Esophagus squamous epithelium (tissue), 5 donors: ENCODE measurements at regions not wholly inside any gene's neighbourhood (a gene's known extent, or its start where the extent isn't known, plus 50 kb on each side); places are given as distances from the start of the nearest gene placed in this dataset.

Experiments used
- DNase-seq: peaks from one replicate; lab custom pipeline; 2025; lab: John Stamatoyannopoulos, UW
- H3K27ac ChIP-seq, 4 donors: fragments of 200-600 bp; sonication (generic); one replicate each; pipeline ENCODE4 v1.5.1; 2016 to 2019; ENCODE audit warnings: mild to moderate bottlenecking in 1 of 4
- H3K27me3 ChIP-seq, 4 donors: fragments of 200-600 bp; sonication (generic); 1 replicate in 3 of 4; 2 replicates in 1 of 4; pipeline versions ENCODE4 v1.5.1 to v1.6.0; 2017 to 2021; ENCODE audit warnings: antibody characterized with exemption in 1 of 4
- H3K36me3 ChIP-seq, 3 donors: fragments of 200-600 bp; sonication (generic); one replicate each; pipeline ENCODE4 v1.5.1; 2016 to 2019
- H3K4me1 ChIP-seq, 3 donors: fragments of 200-600 bp; sonication (generic); one replicate each; pipeline ENCODE4 v1.5.1; 2017 to 2019
- H3K4me3 ChIP-seq, 4 donors: fragments of 200-600 bp; sonication (generic); 1 replicate in 3 of 4; 2 replicates in 1 of 4; pipeline ENCODE4 v1.5.1; 2016 to 2019; ENCODE audit warnings: mild to moderate bottlenecking in 2 of 4, moderate library complexity in 1 of 4
- H3K9me3 ChIP-seq, 3 donors: fragments of 200-600 bp; sonication (generic); one replicate each; pipeline ENCODE4 v1.5.1; 2016 to 2019
- POLR2A ChIP-seq, 4 donors: fragments of 450-650 bp; IDR thresholded peaks; one replicate each; pipeline ENCODE4 v1.6.1; 2017; ENCODE audit warnings: antibody characterized with exemption in 4 of 4, mild to moderate bottlenecking in 4 of 4, moderate library complexity in 3 of 4
- WGBS, 2 donors: methylation state at CpG; one replicate each; pipeline ENCODE4 v1.1.5; 2018; 5-methylcytosine and 5-hydroxymethylcytosine counted together
- intact Hi-C: fragments of 100-400 bp; cut with DNase I; formaldehyde crosslinking; loops from one replicate; pipeline ENCODE4 v1.15.0; 2022
- TF ChIP-seq, protein P1 (sequence below), 6 experiments: fragments of 450-650 bp in 4 of 6; fragments of 200-600 bp in 2 of 6; sonication (generic) in 2 of 6; IDR thresholded peaks; one replicate each; pipeline ENCODE4 v1.5.1; 2016 to 2019; ENCODE audit warnings: antibody characterized with exemption in 6 of 6, mild to moderate bottlenecking in 4 of 6, moderate library complexity in 4 of 6
- donor health status: DM: yes; HTN: yes; CAD: no.

DNA sequence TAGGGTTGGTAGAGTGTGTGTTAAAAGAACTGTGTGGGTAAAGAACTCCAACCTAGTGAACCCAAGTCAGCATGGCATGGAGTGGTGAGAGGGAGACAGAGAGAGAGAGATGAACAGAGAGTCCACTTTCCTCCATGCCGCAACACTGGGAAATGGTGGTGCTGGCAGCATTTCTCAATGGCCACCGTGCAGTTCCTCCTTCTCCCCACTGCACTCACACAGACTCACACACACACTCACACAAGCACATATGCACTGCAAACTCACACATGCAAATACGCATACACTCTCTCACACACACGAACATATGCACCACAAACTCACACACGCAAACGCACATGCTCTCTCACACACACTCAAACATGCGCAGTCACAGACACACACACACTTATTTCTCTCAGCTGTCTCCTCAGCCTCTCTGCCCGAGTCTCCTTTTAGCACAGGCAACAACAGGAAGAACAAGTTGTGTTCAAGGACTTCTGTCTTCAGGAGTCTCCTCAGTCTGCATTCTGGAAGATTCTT lies 66.5 kb upstream of the LY86 start:
- intact Hi-C loops: no loop called here
- Histone ChIP-seq H3K36me3 (no peaks in the 10 kb centered on the region), H3K27ac (no peak overlapping the region), H3K9me3 (no peaks in the 10 kb centered on the region), H3K4me1 (no peaks in the 10 kb centered on the region), H3K27me3 (peaks cover 0 to 27% (median 0%) of the 10 kb centered on the region in 4 donors), H3K4me3 (no peak overlapping the region)
- 75 to 86% methylated on average over 8 of the region's 8 CpGs for WGBS, 2 donors
- no peak for TF ChIP-seq POLR2A (IDR thresholded peaks at IDR 0.05)
- TF ChIP-seq, protein P1, sequence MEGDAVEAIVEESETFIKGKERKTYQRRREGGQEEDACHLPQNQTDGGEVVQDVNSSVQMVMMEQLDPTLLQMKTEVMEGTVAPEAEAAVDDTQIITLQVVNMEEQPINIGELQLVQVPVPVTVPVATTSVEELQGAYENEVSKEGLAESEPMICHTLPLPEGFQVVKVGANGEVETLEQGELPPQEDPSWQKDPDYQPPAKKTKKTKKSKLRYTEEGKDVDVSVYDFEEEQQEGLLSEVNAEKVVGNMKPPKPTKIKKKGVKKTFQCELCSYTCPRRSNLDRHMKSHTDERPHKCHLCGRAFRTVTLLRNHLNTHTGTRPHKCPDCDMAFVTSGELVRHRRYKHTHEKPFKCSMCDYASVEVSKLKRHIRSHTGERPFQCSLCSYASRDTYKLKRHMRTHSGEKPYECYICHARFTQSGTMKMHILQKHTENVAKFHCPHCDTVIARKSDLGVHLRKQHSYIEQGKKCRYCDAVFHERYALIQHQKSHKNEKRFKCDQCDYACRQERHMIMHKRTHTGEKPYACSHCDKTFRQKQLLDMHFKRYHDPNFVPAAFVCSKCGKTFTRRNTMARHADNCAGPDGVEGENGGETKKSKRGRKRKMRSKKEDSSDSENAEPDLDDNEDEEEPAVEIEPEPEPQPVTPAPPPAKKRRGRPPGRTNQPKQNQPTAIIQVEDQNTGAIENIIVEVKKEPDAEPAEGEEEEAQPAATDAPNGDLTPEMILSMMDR (IDR thresholded peaks at IDR 0.05): no peak
- no peak for DNase-seq

DNA sequence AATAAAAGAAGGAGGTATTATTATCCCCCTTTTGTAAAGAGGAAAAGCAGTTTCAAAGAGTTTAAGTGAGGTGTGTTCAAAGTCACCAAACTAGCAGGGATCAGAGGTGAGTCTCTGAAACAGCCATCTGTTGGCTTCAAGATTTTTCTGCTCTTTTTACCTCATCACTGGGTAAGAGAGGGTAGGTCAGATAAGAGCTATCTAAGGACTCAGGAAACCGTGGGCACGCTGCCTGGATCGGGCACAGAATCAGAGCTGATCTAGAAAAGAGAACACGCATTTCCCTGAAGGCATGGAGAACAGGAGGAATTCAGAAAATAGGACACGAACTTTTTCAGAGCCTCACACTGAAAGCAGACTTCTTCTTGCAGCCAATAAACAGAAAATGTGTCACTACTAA lies 65.8 kb upstream of the LY86 start:
- H3K4me3 ChIP-seq: no peak overlapping the region
- H3K4me1 ChIP-seq: no peaks in the 10 kb centered on the region
- no peaks in the 10 kb centered on the region for H3K36me3 ChIP-seq
- H3K9me3 ChIP-seq: no peaks in the 10 kb centered on the region
- H3K27ac ChIP-seq: no peak overlapping the region
- H3K27me3 ChIP-seq: peaks cover 0 to 27% (median 0%) of the 10 kb centered on the region in 4 donors
- WGBS, 2 donors: 48 to 65% methylated on average over 5 of the region's 5 CpGs
- intact Hi-C loops: no loop called here
- no peak for TF ChIP-seq POLR2A (IDR thresholded peaks at IDR 0.05)
- TF ChIP-seq, protein P1 (IDR thresholded peaks at IDR 0.05): no peak
- DNase-seq: no peak

DNA sequence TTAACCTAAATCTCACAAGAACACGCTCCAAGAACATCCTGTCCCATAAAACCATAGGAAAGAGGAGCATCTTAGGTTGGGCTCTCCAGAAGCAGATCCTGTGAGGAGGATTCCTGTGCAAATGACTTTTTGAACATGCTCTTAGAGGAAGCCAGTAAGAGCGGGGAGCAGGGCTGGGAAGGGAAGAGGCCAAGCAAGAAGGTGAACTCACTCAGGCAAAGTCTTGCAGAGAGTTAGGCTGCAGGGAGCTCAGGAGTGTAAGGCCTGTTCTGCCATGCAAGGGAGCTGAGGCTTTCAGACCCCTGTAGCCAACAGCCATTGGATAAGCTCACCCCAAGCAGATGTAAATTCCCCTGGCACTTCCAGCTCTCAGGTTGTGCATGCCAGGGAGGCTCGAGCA lies 63.6 kb upstream of the LY86 start:
- no peak for DNase-seq
- Histone ChIP-seq H3K4me3 (no peak overlapping the region), H3K4me1 (no peaks in the 10 kb centered on the region), H3K36me3 (no peaks in the 10 kb centered on the region), H3K9me3 (peaks cover 0 to 4% (median 3%) of the 10 kb centered on the region in 3 donors), H3K27ac (no peak overlapping the region), H3K27me3 (peaks cover 0 to 33% (median 0%) of the 10 kb centered on the region in 4 donors)
- TF ChIP-seq, protein P1 (IDR thresholded peaks at IDR 0.05): no peak
- no peak for TF ChIP-seq POLR2A (IDR thresholded peaks at IDR 0.05)
- WGBS, 2 donors: 83 to 94% methylated on average over 3 of the region's 3 CpGs
- intact Hi-C loops: no loop called here

DNA sequence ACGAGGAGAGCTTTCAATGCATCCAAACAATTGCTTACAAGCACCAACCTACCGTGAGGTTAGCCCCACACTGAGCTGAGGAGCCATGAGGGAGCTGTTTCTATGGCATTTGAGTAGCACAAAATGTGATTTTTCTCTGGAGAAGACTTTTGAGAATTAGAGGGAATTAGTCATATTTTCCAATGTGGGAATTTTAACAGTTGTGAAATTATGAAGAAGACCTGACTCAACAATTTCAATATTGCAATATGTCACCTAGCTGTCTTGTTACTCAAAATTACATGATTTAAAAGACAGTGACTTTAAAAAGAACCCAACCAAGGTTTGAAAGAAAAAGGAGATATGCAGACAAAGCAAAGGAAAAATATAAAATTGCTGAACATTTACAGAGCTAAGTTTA lies 62.6 kb upstream of the LY86 start:
- Histone ChIP-seq H3K9me3 (peaks cover 0 to 8% (median 7%) of the 10 kb centered on the region in 3 donors), H3K4me1 (no peaks in the 10 kb centered on the region), H3K4me3 (no peak overlapping the region), H3K27ac (no peak overlapping the region), H3K27me3 (peaks cover 0 to 40% (median 0%) of the 10 kb centered on the region in 4 donors), H3K36me3 (no peaks in the 10 kb centered on the region)
- TF ChIP-seq, protein P1 (IDR thresholded peaks at IDR 0.05): no peak
- no peak for TF ChIP-seq POLR2A (IDR thresholded peaks at IDR 0.05)
- no peak for DNase-seq
- WGBS, 2 donors: 69 to 80% methylated on average over 2 of the region's 2 CpGs
- intact Hi-C loops: no loop called here

DNA sequence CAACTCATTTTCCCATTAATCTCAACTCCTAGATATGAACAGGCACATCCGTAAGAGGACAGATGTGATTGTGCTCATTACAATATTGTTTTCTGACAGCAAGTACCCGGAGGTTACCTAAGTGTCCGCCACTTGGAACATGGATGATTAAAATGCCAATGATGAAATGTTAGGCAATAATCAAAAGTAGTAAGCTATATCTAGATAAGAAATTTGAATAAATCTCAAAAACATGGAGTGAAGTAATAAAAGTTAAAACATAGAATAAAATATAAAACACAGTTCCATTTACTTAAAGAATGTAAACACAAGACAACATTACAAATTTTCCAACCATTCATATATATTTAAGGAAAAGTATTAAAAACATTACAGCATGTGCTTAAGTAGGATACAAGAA lies 59.2 kb upstream of the LY86 start:
- intact Hi-C loops: no loop called here
- no peaks in the 10 kb centered on the region for H3K4me1 ChIP-seq
- H3K27me3 ChIP-seq: peaks cover 0 to 42% (median 0%) of the 10 kb centered on the region in 4 donors
- TF ChIP-seq, protein P1 (IDR thresholded peaks at IDR 0.05): no peak
- no peak for TF ChIP-seq POLR2A (IDR thresholded peaks at IDR 0.05)
- WGBS, 2 donors: 87 to 93% methylated on average over 3 of the region's 3 CpGs
- DNase-seq: no peak
- no peak overlapping the region for H3K27ac ChIP-seq
- H3K9me3 ChIP-seq: peaks cover 0 to 8% (median 7%) of the 10 kb centered on the region in 3 donors
- H3K36me3 ChIP-seq: no peaks in the 10 kb centered on the region
- H3K4me3 ChIP-seq: no peak overlapping the region
